Endothelial cell of umbilical vein (primary cell): ENCODE measurements at regions not wholly inside any gene's neighbourhood (a gene's known extent, or its start where the extent isn't known, plus 50 kb on each side); places are given as distances from the start of the nearest gene placed in this dataset.

ENCODE experiments used
- BruUV-seq: library from RNA; stranded (reverse); fragments of 400-500 nt; replicated peaks from 2 replicates; lab custom pipeline; 2021; lab: Mats Ljungman, UMichigan
- CTCF ChIA-PET: fragments of 300-600, 350-600 bp; sonication (Branson Sonifier 250); formaldehyde crosslinking; loops from one replicate; lab custom pipeline; 2021; ENCODE audit warnings: antibody characterized with exemption, inconsistent platforms; lab: Charles Lee
- POLR2A ChIA-PET: fragments of 300-600, 350-600 bp; sonication (Branson Sonifier 250); formaldehyde crosslinking; loops from one replicate; lab custom pipeline; 2021; ENCODE audit warnings: antibody characterized with exemption, inconsistent platforms; lab: Charles Lee
- DNase-seq: peaks from one replicate; pipeline ENCODE4 v3.0.0-alpha.2; 2011; ENCODE audit warnings: low read depth, low spot score
- FAIRE-seq: peaks from 2 replicates; lab custom pipeline; 2011; peaks lifted over from hg19 to GRCh38; lab: Jason Lieb, UNC
- H2AFZ ChIP-seq: 2 replicates; pipeline ENCODE4 v1.6.0; 2012; ENCODE audit warnings: low read depth, low read length, control low read depth, inconsistent platforms
- H3K27ac ChIP-seq: 2 replicates; pipeline ENCODE4 v1.5.1; 2011; ENCODE audit warnings: low read depth, mild to moderate bottlenecking, control low read depth, low read length, moderate library complexity; ENCODE audit not compliant: insufficient read depth
- H3K27me3 ChIP-seq, 2 experiments: 2 replicates each; pipeline versions ENCODE4 v1.6.0 to v1.6.1; 2011; ENCODE audit warnings: low read length in 2 of 2, mixed read lengths in 1 of 2; ENCODE audit not compliant: control insufficient read depth in 2 of 2, insufficient read depth in 2 of 2
- H3K36me3 ChIP-seq, 2 experiments: 2 replicates in 1 of 2; 3 replicates in 1 of 2; pipeline ENCODE4 v1.5.1; 2011; ENCODE audit warnings: low read length in 2 of 2, mild to moderate bottlenecking in 1 of 2, moderate library complexity in 1 of 2; ENCODE audit not compliant: control insufficient read depth in 2 of 2, insufficient read depth in 2 of 2; ENCODE audit errors: extremely low read depth in 1 of 2
- H3K4me1 ChIP-seq: 3 replicates; pipeline ENCODE4 v1.5.1; 2011; ENCODE audit warnings: mild to moderate bottlenecking, low read length; ENCODE audit not compliant: control insufficient read depth, insufficient read depth; ENCODE audit errors: extremely low read depth
- H3K4me2 ChIP-seq: 2 replicates; pipeline ENCODE4 v1.6.1; 2011; ENCODE audit warnings: low read length, control low read depth, mixed read lengths; ENCODE audit not compliant: insufficient read depth
- H3K4me3 ChIP-seq, 3 experiments: fragments of 200-600 bp in 1 of 3; sonication (generic), shearing (Covaris generic) in 1 of 3; replicated peaks in 1 of 3; 2 replicates each; pipeline ENCODE4 v1.5.1; 2011 to 2016; ENCODE audit warnings: control low read depth in 3 of 3, low read length in 3 of 3, mild to moderate bottlenecking in 2 of 3, inconsistent platforms in 1 of 3, low read depth in 1 of 3, moderate library complexity in 1 of 3; ENCODE audit not compliant: insufficient read depth in 1 of 3
- H3K79me2 ChIP-seq: 2 replicates; pipeline ENCODE4 v1.6.0; 2012; ENCODE audit warnings: low read length, inconsistent platforms; ENCODE audit not compliant: control insufficient read depth, insufficient read depth
- H3K9ac ChIP-seq: replicated peaks from 2 replicates; pipeline ENCODE3; 2011; ENCODE audit warnings: low read length, control low read depth; ENCODE audit not compliant: insufficient read depth; ENCODE audit errors: extremely low read depth
- H3K9me1 ChIP-seq: replicated peaks from 3 replicates; pipeline ENCODE4 v1.6.0; 2011; ENCODE audit warnings: mild to moderate bottlenecking, low read length; ENCODE audit not compliant: control insufficient read depth, insufficient read depth; ENCODE audit errors: extremely low read depth
- H3K9me3 ChIP-seq: replicated peaks from 2 replicates; pipeline ENCODE4 v1.5.1; 2012; ENCODE audit warnings: low read length, inconsistent platforms; ENCODE audit not compliant: control insufficient read depth, insufficient read depth
- H4K20me1 ChIP-seq: replicated peaks from 2 replicates; pipeline ENCODE3; 2011; ENCODE audit warnings: mild to moderate bottlenecking, low read length; ENCODE audit not compliant: control insufficient read depth, insufficient read depth; ENCODE audit errors: extremely low read depth
- CTCF ChIP-seq, 2 donors: IDR thresholded peaks; 1 replicate in 1 of 2; 2 replicates in 1 of 2; pipeline ENCODE4 v1.5.1; 2011; ENCODE audit warnings: low read length in 2 of 2, mild to moderate bottlenecking in 2 of 2, moderate library complexity in 2 of 2, control low read depth in 1 of 2, inconsistent platforms in 1 of 2, low read depth in 1 of 2; ENCODE audit not compliant: insufficient read depth in 1 of 2; ENCODE audit errors: extremely low read depth in 1 of 2
- EZH2 ChIP-seq: IDR thresholded peaks from 2 replicates; pipeline ENCODE4 v1.6.1; 2012; ENCODE audit warnings: borderline replicate concordance, low read depth, mild to moderate bottlenecking, moderate library complexity, low read length, inconsistent platforms; ENCODE audit not compliant: severe bottlenecking
- FOS ChIP-seq: IDR thresholded peaks from 2 replicates; pipeline ENCODE4 v1.6.1; 2011; ENCODE audit warnings: mild to moderate bottlenecking, low read length, moderate library complexity, borderline replicate concordance; ENCODE audit not compliant: insufficient read depth
- GATA2 ChIP-seq: IDR thresholded peaks from 2 replicates; pipeline ENCODE4 v1.7.0; 2011; ENCODE audit warnings: low read depth, mild to moderate bottlenecking, moderate library complexity, mixed read lengths, low read length; ENCODE audit not compliant: insufficient read length, insufficient read depth
- JUN ChIP-seq: IDR thresholded peaks from 2 replicates; pipeline ENCODE4 v1.6.1; 2011; ENCODE audit warnings: borderline replicate concordance, low read depth; ENCODE audit not compliant: insufficient read length, insufficient read depth
- MYC ChIP-seq: IDR thresholded peaks from one replicate; pipeline ENCODE4 v1.6.1; 2011; ENCODE audit warnings: mild to moderate bottlenecking, low read depth, low read length
- POLR2A ChIP-seq: IDR thresholded peaks from 2 replicates; pipeline ENCODE4 v1.6.1; 2012; ENCODE audit warnings: low read depth, mild to moderate bottlenecking, control low read depth, low read length
- POLR2AphosphoS5 ChIP-seq: IDR thresholded peaks from 2 replicates; pipeline ENCODE4 v1.6.1; 2012; ENCODE audit warnings: low read depth, mild to moderate bottlenecking, control low read depth, low read length, moderate library complexity; ENCODE audit not compliant: insufficient read depth
- dilution Hi-C: fragments of 300-500 bp; cut with MboI; formaldehyde crosslinking; loops from one replicate; pipeline ENCODE4 v1.15.0; 2019; ENCODE audit warnings: low sequenced_read_pairs; ENCODE audit not compliant: extremely low pct_ligation_motif_present
- intact Hi-C: fragments of 100-400 bp; cut with micrococcal nuclease; formaldehyde crosslinking; loops from one replicate; pipeline ENCODE4 v1.10.0; 2022
- TF ChIP-seq, protein P1 (sequence below): IDR thresholded peaks from 2 replicates; pipeline ENCODE4 v1.6.1; 2011; ENCODE audit not compliant: insufficient read depth, insufficient read length

DNA sequence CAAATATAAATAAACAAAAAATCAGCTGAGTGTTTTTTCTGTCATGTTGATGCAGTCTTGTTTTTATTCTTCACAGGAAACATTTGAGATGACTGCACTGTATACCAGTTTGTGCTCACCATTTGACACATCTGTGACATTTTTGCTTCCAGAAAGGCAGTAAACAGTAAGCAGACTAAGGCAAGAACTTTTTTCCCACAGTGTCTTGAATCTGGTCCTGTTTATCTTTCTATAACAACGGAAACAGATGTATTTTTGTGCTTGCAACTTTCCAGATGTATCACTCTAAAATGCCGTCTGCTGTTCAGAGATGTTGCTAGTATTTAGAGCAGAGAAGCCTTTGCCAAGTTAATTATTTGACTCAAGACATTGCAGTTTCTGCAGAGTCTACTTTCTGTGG, 105.5 kb downstream of the ZC3H11B start:
- Histone ChIP-seq H4K20me1 (no peaks in the 10 kb centered on the region), H2AFZ (no peak overlapping the region), H3K9me3 (no peaks in the 10 kb centered on the region), H3K9ac (no peak overlapping the region), H3K27ac (no peak overlapping the region), H3K79me2 (no peaks in the 10 kb centered on the region), H3K4me1 (no peaks in the 10 kb centered on the region), H3K4me2 (no peak overlapping the region), H3K36me3 (no peaks in the 10 kb centered on the region), H3K9me1 (no peaks in the 10 kb centered on the region), H3K27me3 (no peaks in the 10 kb centered on the region), H3K4me3 (no peak overlapping the region)
- intact Hi-C loops, result no loop called here
- CTCF ChIA-PET, result interaction anchor here (1.2 kb wide), 1 partner anchor 10 kb away, joined by 3 read pairs; no protein-coding TSS in a partner anchor
- no TSS peak for BruUV-seq
- POLR2A ChIA-PET, result no interaction called here
- DNase-seq, result no peak
- FAIRE-seq, result no peak
- dilution Hi-C loops, result no loop called here
- TF ChIP-seq EZH2 (no peak), CTCF (IDR thresholded peaks at IDR 0.05; ENCODE audit: extremely low read depth in 1 of 2, insufficient read depth in 1 of 2, low read depth in 1 of 2, low read length in 2 of 2) (no peak), POLR2AphosphoS5 (no peak), GATA2 (no peak), POLR2A (no peak), FOS (no peak), JUN (no peak), MYC (no peak)
- TF ChIP-seq, protein P1, sequence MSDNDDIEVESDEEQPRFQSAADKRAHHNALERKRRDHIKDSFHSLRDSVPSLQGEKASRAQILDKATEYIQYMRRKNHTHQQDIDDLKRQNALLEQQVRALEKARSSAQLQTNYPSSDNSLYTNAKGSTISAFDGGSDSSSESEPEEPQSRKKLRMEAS, result no peak
